Vagina (tissue), 2 donors: ENCODE measurements at regions not wholly inside any gene's neighbourhood (a gene's known extent, or its start where the extent isn't known, plus 50 kb on each side); places are given as distances from the start of the nearest gene placed in this dataset.

Experiments used
- CTCF ChIP-seq, 3 experiments: fragments of 450-650 bp in 2 of 3; fragments of 200-600 bp in 1 of 3; sonication (generic) in 1 of 3; IDR thresholded peaks; one replicate each; pipeline ENCODE4 v1.5.1; 2017 to 2019; ENCODE audit warnings: antibody characterized with exemption in 3 of 3, mild to moderate bottlenecking in 2 of 3, moderate library complexity in 2 of 3
- POLR2AphosphoS5 ChIP-seq, 2 donors: sonication (generic); formaldehyde crosslinking; IDR thresholded peaks; one replicate each; pipeline ENCODE4 v1.9.0; 2017; ENCODE audit warnings: antibody characterized with exemption in 2 of 2, mild to moderate bottlenecking in 2 of 2, low read depth in 1 of 2; ENCODE audit not compliant: insufficient read depth in 1 of 2

GRCh38 chr7:84538268-84538667 lies 343.7 kb upstream of the SEMA3A start:
- TF ChIP-seq POLR2AphosphoS5 (IDR thresholded peaks at IDR 0.05; ENCODE audit: insufficient read depth in 1 of 2, low read depth in 1 of 2) = no peak
- no peak for TF ChIP-seq CTCF (IDR thresholded peaks at IDR 0.05)
